ENCODE measurements at regions not wholly inside any gene's neighbourhood (a gene's known extent, or its start where the extent isn't known, plus 50 kb on each side); places are given as distances from the start of the nearest gene placed in this dataset.

- Mint-ChIP-seq H3K9me3 (peaks cover 16% of the 10 kb centered on the region), H3K4me1 (peaks cover 19% of the 10 kb centered on the region), H3K27me3 (ENCODE audit: low read depth, poor library complexity) (peaks cover 4% of the 10 kb centered on the region), H3K27ac (no peak overlapping the region), H3K4me3 (no peak overlapping the region), H3K36me3 (ENCODE audit: low read depth) (peaks cover 13% of the 10 kb centered on the region)
- no peak for TF ChIP-seq CTCF (IDR thresholded peaks at IDR 0.05)
- DNase-seq = no peak
Measured at GRCh38 chr6:22959571-22959970, 390.2 kb downstream of the HDGFL1 start.

GRCh38 chr6:22964334-22964733 is 395.0 kb downstream of the HDGFL1 start:
- H3K9me3 Mint-ChIP-seq = no peaks in the 10 kb centered on the region
- no peaks in the 10 kb centered on the region for H3K36me3 Mint-ChIP-seq (ENCODE audit: low read depth)
- H3K4me1 Mint-ChIP-seq = no peaks in the 10 kb centered on the region
- H3K27ac Mint-ChIP-seq = no peak overlapping the region
- peaks cover 4% of the 10 kb centered on the region for H3K27me3 Mint-ChIP-seq (ENCODE audit: low read depth, poor library complexity)
- no peak for DNase-seq
- no peak overlapping the region for H3K4me3 Mint-ChIP-seq
- no peak for TF ChIP-seq CTCF (IDR thresholded peaks at IDR 0.05)

- no peak for DNase-seq
- Mint-ChIP-seq H3K27me3 (ENCODE audit: low read depth, poor library complexity) (no peaks in the 10 kb centered on the region), H3K27ac (no peak overlapping the region), H3K36me3 (ENCODE audit: low read depth) (no peaks in the 10 kb centered on the region), H3K4me1 (no peaks in the 10 kb centered on the region), H3K9me3 (no peaks in the 10 kb centered on the region), H3K4me3 (no peak overlapping the region)
- TF ChIP-seq CTCF (IDR thresholded peaks at IDR 0.05) = no peak
Measured at GRCh38 chr6:22965889-22966288, 396.5 kb downstream of the HDGFL1 start.

GRCh38 chr6:22966691-22967422 is 397.5 kb downstream of the HDGFL1 start:
- H3K27me3 Mint-ChIP-seq (ENCODE audit: low read depth, poor library complexity) = no peaks in the 10 kb centered on the region
- TF ChIP-seq CTCF (IDR thresholded peaks at IDR 0.05) = no peak
- no peaks in the 10 kb centered on the region for H3K36me3 Mint-ChIP-seq (ENCODE audit: low read depth)
- H3K9me3 Mint-ChIP-seq = no peaks in the 10 kb centered on the region
- no peaks in the 10 kb centered on the region for H3K4me1 Mint-ChIP-seq
- H3K27ac Mint-ChIP-seq = no peak overlapping the region
- DNase-seq = no peak
- H3K4me3 Mint-ChIP-seq = no peak overlapping the region

GRCh38 chr6:22970004-22970403 is 400.6 kb downstream of the HDGFL1 start:
- H3K4me3 Mint-ChIP-seq = no peak overlapping the region
- no peaks in the 10 kb centered on the region for H3K27me3 Mint-ChIP-seq (ENCODE audit: low read depth, poor library complexity)
- no peaks in the 10 kb centered on the region for H3K9me3 Mint-ChIP-seq
- H3K36me3 Mint-ChIP-seq (ENCODE audit: low read depth) = no peaks in the 10 kb centered on the region
- TF ChIP-seq CTCF (IDR thresholded peaks at IDR 0.05) = no peak
- H3K27ac Mint-ChIP-seq = no peak overlapping the region
- DNase-seq = no peak
- H3K4me1 Mint-ChIP-seq = no peaks in the 10 kb centered on the region

GRCh38 chr6:22972771-22973170 is 403.4 kb downstream of the HDGFL1 start:
- no peak for TF ChIP-seq CTCF (IDR thresholded peaks at IDR 0.05)
- H3K4me1 Mint-ChIP-seq = no peaks in the 10 kb centered on the region
- no peak for DNase-seq
- no peak overlapping the region for H3K4me3 Mint-ChIP-seq
- no peaks in the 10 kb centered on the region for H3K9me3 Mint-ChIP-seq
- no peaks in the 10 kb centered on the region for H3K27me3 Mint-ChIP-seq (ENCODE audit: low read depth, poor library complexity)
- H3K36me3 Mint-ChIP-seq (ENCODE audit: low read depth) = no peaks in the 10 kb centered on the region
- H3K27ac Mint-ChIP-seq = no peak overlapping the region

Measured in nephron progenitor cell (in vitro differentiated cells).